B cell (primary cell): ENCODE measurements at regions not wholly inside any gene's neighbourhood (a gene's known extent, or its start where the extent isn't known, plus 50 kb on each side); places are given as distances from the start of the nearest gene placed in this dataset.

Source experiments
- CTCF ChIP-seq: fragments of 200-600 bp; IDR thresholded peaks from one replicate; pipeline ENCODE4 v1.8.0; 2022; ENCODE audit warnings: antibody characterized with exemption, mild to moderate bottlenecking
- EZH2 ChIP-seq: IDR thresholded peaks from 2 replicates; pipeline ENCODE4 v1.6.1; 2012; ENCODE audit warnings: borderline replicate concordance, low read depth, mild to moderate bottlenecking, moderate library complexity, low read length; ENCODE audit not compliant: insufficient read depth, poor library complexity, severe bottlenecking

- no peak for TF ChIP-seq CTCF
- TF ChIP-seq EZH2: no peak
Observed at GRCh38 chr1:231106347-231106746, 55.5 kb upstream of the TRIM67 start.
